Neural cell (in vitro differentiated cells): ENCODE measurements at regions not wholly inside any gene's neighbourhood (a gene's known extent, or its start where the extent isn't known, plus 50 kb on each side); places are given as distances from the start of the nearest gene placed in this dataset.
"Not testable (repeated sequence)": the region's sequence is repeated elsewhere in the genome, so short reads cannot be mapped to it uniquely, and the experiment has no call there.

Experiments
- H2AFZ ChIP-seq: fragments of 200-600, 300-800 bp; sonication (generic), shearing (Covaris generic); 2 replicates; pipeline ENCODE4 v1.6.0; 2014; ENCODE audit warnings: low read depth, mild to moderate bottlenecking, antibody characterized with exemption, low read length, moderate library complexity
- H3F3A ChIP-seq: fragments of 200-600 bp; shearing (Covaris generic); 2 replicates; pipeline ENCODE4 v1.6.1; 2016; ENCODE audit warnings: mild to moderate bottlenecking, moderate library complexity, mixed read lengths, antibody characterized with exemption, low read length; ENCODE audit not compliant: insufficient read depth, poor library complexity, severe bottlenecking
- H3K27ac ChIP-seq: fragments of 200-600, 300-800 bp; sonication (generic), shearing (Covaris generic); 2 replicates; pipeline ENCODE4 v1.5.1; 2014; ENCODE audit warnings: mild to moderate bottlenecking, low read length, moderate library complexity
- H3K27me3 ChIP-seq: fragments of 300-800, 200-600 bp; sonication (generic), shearing (Covaris generic); 2 replicates; pipeline ENCODE4 v1.6.0; 2014; ENCODE audit warnings: mild to moderate bottlenecking, low read depth, low read length, moderate library complexity; ENCODE audit not compliant: insufficient read depth
- H3K36me3 ChIP-seq: fragments of 300-800, 200-600 bp; sonication (generic), shearing (Covaris generic); 2 replicates; pipeline ENCODE4 v1.5.1; 2014; ENCODE audit warnings: mild to moderate bottlenecking, antibody characterized with exemption, low read length, moderate library complexity; ENCODE audit not compliant: insufficient read depth
- H3K4me2 ChIP-seq: fragments of 300-800, 200-600 bp; sonication (generic), shearing (Covaris generic); 2 replicates; pipeline ENCODE4 v1.6.0; 2014; ENCODE audit warnings: mild to moderate bottlenecking, low read length
- H3K4me3 ChIP-seq: fragments of 300-800, 200-600 bp; sonication (generic), shearing (Covaris generic); 2 replicates; pipeline ENCODE4 v1.5.1; 2014; ENCODE audit warnings: mild to moderate bottlenecking, low read length, moderate library complexity
- H3K79me2 ChIP-seq: fragments of 200-600 bp; shearing (Covaris generic); replicated peaks from 2 replicates; pipeline ENCODE4 v1.6.0; 2014; ENCODE audit warnings: mild to moderate bottlenecking, low read length, moderate library complexity; ENCODE audit not compliant: insufficient read depth
- H3K9ac ChIP-seq: fragments of 300-800, 200-600 bp; sonication (generic), shearing (Covaris generic); 2 replicates; pipeline ENCODE4 v1.6.1; 2016; ENCODE audit warnings: mild to moderate bottlenecking, low read length, mixed read lengths
- H3K9me2 ChIP-seq: fragments of 200-600 bp; shearing (Covaris generic); 2 replicates; pipeline ENCODE4 v1.6.1; 2016; ENCODE audit warnings: mild to moderate bottlenecking, low read length, mixed read lengths; ENCODE audit not compliant: insufficient read depth
- H3K9me3 ChIP-seq: fragments of 200-600, 300-800 bp; sonication (generic), shearing (Covaris generic); 2 replicates; pipeline ENCODE4 v1.6.1; 2016; ENCODE audit warnings: mild to moderate bottlenecking, mixed run types, low read length, moderate library complexity, mixed read lengths
- H4K20me1 ChIP-seq: fragments of 200-600 bp; shearing (Covaris generic); 2 replicates; pipeline ENCODE4 v1.6.1; 2016; ENCODE audit warnings: mild to moderate bottlenecking, mixed run types; ENCODE audit not compliant: insufficient read depth
- EP300 ChIP-seq: fragments of 450-650 bp; conservative IDR thresholded peaks from 2 replicates; pipeline ENCODE4 v1.6.1; 2014; ENCODE audit warnings: antibody characterized with exemption, mild to moderate bottlenecking, moderate library complexity; ENCODE audit not compliant: poor library complexity, severe bottlenecking
- EZH2 ChIP-seq: fragments of 200-600, 300-800 bp; shearing (Covaris generic), sonication (generic); IDR thresholded peaks from 2 replicates; pipeline ENCODE4 v1.6.1; 2014; ENCODE audit warnings: antibody characterized with exemption, low read length, borderline replicate concordance, mild to moderate bottlenecking; ENCODE audit not compliant: insufficient read depth, poor library complexity, severe bottlenecking
- MXI1 ChIP-seq: fragments of 450-650 bp; conservative IDR thresholded peaks from 2 replicates; pipeline ENCODE4 v1.6.1; 2014; ENCODE audit warnings: antibody characterized with exemption, mild to moderate bottlenecking; ENCODE audit not compliant: poor library complexity, severe bottlenecking
- POLR2AphosphoS5 ChIP-seq: IDR thresholded peaks from 2 replicates; pipeline ENCODE4 v1.6.1; 2012
- RAD21 ChIP-seq: fragments of 450-650 bp; conservative IDR thresholded peaks from 2 replicates; pipeline ENCODE4 v1.6.1; 2014; ENCODE audit warnings: antibody characterized with exemption, mild to moderate bottlenecking, moderate library complexity
- SMC3 ChIP-seq: fragments of 450-650 bp; conservative IDR thresholded peaks from 2 replicates; pipeline ENCODE4 v1.6.1; 2014; ENCODE audit warnings: antibody characterized with exemption, mild to moderate bottlenecking, moderate library complexity; ENCODE audit not compliant: poor library complexity
- TAF1 ChIP-seq: IDR thresholded peaks from 2 replicates; pipeline ENCODE4 v1.6.1; 2012; ENCODE audit warnings: low read depth
- TF ChIP-seq, protein P1 (sequence below): fragments of 450-650 bp; IDR thresholded peaks from 2 replicates; pipeline ENCODE4 v1.5.1; 2014; ENCODE audit warnings: antibody characterized with exemption, mild to moderate bottlenecking, moderate library complexity; ENCODE audit not compliant: poor library complexity, severe bottlenecking
- TF ChIP-seq, protein P2 (sequence below): IDR thresholded peaks from 2 replicates; pipeline ENCODE4 v1.6.1; 2012; ENCODE audit warnings: borderline replicate concordance

GRCh38 chr20:51171141-51171540 is 148.2 kb upstream of the KCNG1 start:
- TF ChIP-seq RAD21 (no peak), TAF1 (no peak), MXI1 (no peak), POLR2AphosphoS5 (no peak), EP300 (no peak), EZH2 (no peak), SMC3 (no peak)
- TF ChIP-seq, protein P1, sequence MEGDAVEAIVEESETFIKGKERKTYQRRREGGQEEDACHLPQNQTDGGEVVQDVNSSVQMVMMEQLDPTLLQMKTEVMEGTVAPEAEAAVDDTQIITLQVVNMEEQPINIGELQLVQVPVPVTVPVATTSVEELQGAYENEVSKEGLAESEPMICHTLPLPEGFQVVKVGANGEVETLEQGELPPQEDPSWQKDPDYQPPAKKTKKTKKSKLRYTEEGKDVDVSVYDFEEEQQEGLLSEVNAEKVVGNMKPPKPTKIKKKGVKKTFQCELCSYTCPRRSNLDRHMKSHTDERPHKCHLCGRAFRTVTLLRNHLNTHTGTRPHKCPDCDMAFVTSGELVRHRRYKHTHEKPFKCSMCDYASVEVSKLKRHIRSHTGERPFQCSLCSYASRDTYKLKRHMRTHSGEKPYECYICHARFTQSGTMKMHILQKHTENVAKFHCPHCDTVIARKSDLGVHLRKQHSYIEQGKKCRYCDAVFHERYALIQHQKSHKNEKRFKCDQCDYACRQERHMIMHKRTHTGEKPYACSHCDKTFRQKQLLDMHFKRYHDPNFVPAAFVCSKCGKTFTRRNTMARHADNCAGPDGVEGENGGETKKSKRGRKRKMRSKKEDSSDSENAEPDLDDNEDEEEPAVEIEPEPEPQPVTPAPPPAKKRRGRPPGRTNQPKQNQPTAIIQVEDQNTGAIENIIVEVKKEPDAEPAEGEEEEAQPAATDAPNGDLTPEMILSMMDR, result no peak
- TF ChIP-seq, protein P2, sequence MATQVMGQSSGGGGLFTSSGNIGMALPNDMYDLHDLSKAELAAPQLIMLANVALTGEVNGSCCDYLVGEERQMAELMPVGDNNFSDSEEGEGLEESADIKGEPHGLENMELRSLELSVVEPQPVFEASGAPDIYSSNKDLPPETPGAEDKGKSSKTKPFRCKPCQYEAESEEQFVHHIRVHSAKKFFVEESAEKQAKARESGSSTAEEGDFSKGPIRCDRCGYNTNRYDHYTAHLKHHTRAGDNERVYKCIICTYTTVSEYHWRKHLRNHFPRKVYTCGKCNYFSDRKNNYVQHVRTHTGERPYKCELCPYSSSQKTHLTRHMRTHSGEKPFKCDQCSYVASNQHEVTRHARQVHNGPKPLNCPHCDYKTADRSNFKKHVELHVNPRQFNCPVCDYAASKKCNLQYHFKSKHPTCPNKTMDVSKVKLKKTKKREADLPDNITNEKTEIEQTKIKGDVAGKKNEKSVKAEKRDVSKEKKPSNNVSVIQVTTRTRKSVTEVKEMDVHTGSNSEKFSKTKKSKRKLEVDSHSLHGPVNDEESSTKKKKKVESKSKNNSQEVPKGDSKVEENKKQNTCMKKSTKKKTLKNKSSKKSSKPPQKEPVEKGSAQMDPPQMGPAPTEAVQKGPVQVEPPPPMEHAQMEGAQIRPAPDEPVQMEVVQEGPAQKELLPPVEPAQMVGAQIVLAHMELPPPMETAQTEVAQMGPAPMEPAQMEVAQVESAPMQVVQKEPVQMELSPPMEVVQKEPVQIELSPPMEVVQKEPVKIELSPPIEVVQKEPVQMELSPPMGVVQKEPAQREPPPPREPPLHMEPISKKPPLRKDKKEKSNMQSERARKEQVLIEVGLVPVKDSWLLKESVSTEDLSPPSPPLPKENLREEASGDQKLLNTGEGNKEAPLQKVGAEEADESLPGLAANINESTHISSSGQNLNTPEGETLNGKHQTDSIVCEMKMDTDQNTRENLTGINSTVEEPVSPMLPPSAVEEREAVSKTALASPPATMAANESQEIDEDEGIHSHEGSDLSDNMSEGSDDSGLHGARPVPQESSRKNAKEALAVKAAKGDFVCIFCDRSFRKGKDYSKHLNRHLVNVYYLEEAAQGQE, result no peak
- Histone ChIP-seq H3K27ac (no peak overlapping the region), H3K9ac (no peak overlapping the region), H3K9me3 (no peaks in the 10 kb centered on the region), H3K79me2 (no peaks in the 10 kb centered on the region), H4K20me1 (no peaks in the 10 kb centered on the region), H3K36me3 (no peaks in the 10 kb centered on the region), H3K9me2 (no peaks in the 10 kb centered on the region), H3K4me2 (no peak overlapping the region), H2AFZ (no peak overlapping the region), H3F3A (no peaks in the 10 kb centered on the region), H3K27me3 (no peaks in the 10 kb centered on the region), H3K4me3 (no peak overlapping the region)

DNA sequence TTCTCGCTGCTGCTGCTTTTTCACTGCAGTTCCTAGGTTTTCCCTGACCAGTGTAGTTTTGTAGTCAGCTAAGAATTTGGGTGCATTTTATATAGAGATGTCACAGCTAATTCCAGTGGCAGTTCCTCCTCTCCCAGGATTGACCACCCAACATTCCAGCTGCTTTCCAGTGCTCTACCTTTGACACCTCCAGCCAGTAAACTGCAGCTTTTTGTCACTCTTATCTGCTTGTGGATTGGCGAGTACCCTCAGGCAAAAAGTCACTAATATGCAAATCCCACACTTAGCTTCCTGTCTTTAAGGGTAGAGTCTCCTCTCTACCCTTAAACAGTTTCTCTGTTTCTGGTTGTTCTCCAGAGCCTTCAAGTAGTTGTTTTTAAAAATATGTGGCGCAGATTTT is 146.9 kb upstream of the KCNG1 start:
- no peak overlapping the region for H3K27ac ChIP-seq
- no peaks in the 10 kb centered on the region for H3K27me3 ChIP-seq
- no peaks in the 10 kb centered on the region for H3K79me2 ChIP-seq
- no peak overlapping the region for H2AFZ ChIP-seq
- H4K20me1 ChIP-seq, result no peaks in the 10 kb centered on the region
- no peak overlapping the region for H3K4me3 ChIP-seq
- no peaks in the 10 kb centered on the region for H3K9me2 ChIP-seq
- no peaks in the 10 kb centered on the region for H3F3A ChIP-seq
- no peaks in the 10 kb centered on the region for H3K36me3 ChIP-seq
- H3K9ac ChIP-seq, result no peak overlapping the region
- H3K4me2 ChIP-seq, result no peak overlapping the region
- TF ChIP-seq, protein P1, result no peak
- no peak for TF ChIP-seq MXI1
- TF ChIP-seq SMC3, result no peak
- no peaks in the 10 kb centered on the region for H3K9me3 ChIP-seq

DNA sequence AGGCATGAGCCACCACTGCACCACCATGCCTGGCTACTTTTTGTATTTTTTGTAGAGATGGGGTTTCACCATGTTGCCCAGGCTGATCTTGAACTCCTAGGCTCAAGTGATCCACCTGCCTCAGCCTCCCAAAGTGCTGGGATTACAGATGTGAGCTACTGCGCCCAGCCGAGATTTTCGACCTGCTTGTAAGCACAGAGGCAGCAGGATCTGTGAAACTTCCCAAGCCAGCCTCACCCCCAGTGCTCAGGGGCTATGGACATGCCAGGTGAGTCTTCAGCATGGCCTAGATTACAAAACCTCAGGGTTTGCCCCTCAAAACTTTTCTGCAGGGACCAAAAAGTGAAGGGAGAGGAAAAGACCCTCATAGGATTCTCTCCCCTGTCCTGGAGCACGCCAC is 145.0 kb upstream of the KCNG1 start:
- not testable (repeated sequence) for H3K9ac ChIP-seq, H3K9me2 ChIP-seq, H4K20me1 ChIP-seq, H3K27ac ChIP-seq, H3K4me2 ChIP-seq, H3F3A ChIP-seq, H2AFZ ChIP-seq, H3K79me2 ChIP-seq, H3K36me3 ChIP-seq, H3K4me3 ChIP-seq, H3K9me3 ChIP-seq, H3K27me3 ChIP-seq
